Mammary epithelial cell (primary cell): ENCODE measurements at regions not wholly inside any gene's neighbourhood (a gene's known extent, or its start where the extent isn't known, plus 50 kb on each side); places are given as distances from the start of the nearest gene placed in this dataset.

Source experiments
- EZH2 ChIP-seq: IDR thresholded peaks from 2 replicates; pipeline ENCODE4 v1.6.1; 2012; ENCODE audit warnings: low read length, inconsistent platforms, borderline replicate concordance
- TF ChIP-seq, protein P1 (sequence below), 2 donors: IDR thresholded peaks in 1 of 2; conservative IDR thresholded peaks in 1 of 2; 2 replicates each; pipeline ENCODE4 v1.5.1; 2011 to 2012; ENCODE audit warnings: inconsistent platforms in 2 of 2, low read length in 2 of 2, mild to moderate bottlenecking in 2 of 2, control low read depth in 1 of 2, low read depth in 1 of 2; ENCODE audit not compliant: insufficient read depth in 1 of 2; ENCODE audit errors: extremely low read depth in 1 of 2

DNA sequence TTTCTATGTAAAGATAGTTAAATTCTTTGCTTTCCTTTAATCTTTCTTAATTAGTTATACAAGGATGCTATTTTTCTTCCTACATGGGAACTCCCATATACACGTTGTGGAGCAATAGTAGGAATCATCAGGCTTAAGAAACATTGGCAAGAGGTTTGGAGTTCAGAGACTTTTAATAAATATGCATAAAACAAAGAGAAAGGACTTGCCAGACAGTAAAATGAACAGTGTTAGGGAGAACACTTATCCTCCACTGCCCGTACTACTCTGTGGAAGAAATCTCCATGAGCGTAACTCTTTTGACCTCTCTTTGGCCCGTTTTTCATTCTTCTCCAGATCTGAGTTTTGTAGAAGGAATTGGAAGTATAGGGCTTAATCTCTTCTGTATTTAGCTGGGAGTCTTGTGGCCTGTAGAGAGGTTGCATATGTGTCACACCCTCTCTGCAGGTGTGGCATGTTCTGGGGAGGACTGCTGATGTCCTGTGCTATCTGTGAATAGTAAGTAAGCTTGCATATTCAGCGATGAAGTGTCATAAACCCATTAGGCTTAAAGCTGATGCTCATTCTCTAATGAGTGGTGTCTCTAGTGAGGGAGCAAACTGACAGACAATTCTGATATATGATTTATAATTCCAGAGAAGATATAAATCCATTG lies 455.4 kb upstream of the FAR2 start:
- TF ChIP-seq, protein P1, sequence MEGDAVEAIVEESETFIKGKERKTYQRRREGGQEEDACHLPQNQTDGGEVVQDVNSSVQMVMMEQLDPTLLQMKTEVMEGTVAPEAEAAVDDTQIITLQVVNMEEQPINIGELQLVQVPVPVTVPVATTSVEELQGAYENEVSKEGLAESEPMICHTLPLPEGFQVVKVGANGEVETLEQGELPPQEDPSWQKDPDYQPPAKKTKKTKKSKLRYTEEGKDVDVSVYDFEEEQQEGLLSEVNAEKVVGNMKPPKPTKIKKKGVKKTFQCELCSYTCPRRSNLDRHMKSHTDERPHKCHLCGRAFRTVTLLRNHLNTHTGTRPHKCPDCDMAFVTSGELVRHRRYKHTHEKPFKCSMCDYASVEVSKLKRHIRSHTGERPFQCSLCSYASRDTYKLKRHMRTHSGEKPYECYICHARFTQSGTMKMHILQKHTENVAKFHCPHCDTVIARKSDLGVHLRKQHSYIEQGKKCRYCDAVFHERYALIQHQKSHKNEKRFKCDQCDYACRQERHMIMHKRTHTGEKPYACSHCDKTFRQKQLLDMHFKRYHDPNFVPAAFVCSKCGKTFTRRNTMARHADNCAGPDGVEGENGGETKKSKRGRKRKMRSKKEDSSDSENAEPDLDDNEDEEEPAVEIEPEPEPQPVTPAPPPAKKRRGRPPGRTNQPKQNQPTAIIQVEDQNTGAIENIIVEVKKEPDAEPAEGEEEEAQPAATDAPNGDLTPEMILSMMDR (conservative IDR thresholded peaks at IDR 0.05 in 1 of 2, IDR thresholded peaks at IDR 0.05 in 1 of 2; ENCODE audit: extremely low read depth in 1 of 2, insufficient read depth in 1 of 2, low read depth in 1 of 2, low read length in 2 of 2): no peak
- TF ChIP-seq EZH2: no peak
